DMS 273 (cell line): ENCODE measurements at regions not wholly inside any gene's neighbourhood (a gene's known extent, or its start where the extent isn't known, plus 50 kb on each side); places are given as distances from the start of the nearest gene placed in this dataset.

Source experiments
- DNase-seq: peaks from one replicate; lab custom pipeline; 2025; ENCODE audit not compliant: unreplicated experiment; lab: John Stamatoyannopoulos, UW

DNA sequence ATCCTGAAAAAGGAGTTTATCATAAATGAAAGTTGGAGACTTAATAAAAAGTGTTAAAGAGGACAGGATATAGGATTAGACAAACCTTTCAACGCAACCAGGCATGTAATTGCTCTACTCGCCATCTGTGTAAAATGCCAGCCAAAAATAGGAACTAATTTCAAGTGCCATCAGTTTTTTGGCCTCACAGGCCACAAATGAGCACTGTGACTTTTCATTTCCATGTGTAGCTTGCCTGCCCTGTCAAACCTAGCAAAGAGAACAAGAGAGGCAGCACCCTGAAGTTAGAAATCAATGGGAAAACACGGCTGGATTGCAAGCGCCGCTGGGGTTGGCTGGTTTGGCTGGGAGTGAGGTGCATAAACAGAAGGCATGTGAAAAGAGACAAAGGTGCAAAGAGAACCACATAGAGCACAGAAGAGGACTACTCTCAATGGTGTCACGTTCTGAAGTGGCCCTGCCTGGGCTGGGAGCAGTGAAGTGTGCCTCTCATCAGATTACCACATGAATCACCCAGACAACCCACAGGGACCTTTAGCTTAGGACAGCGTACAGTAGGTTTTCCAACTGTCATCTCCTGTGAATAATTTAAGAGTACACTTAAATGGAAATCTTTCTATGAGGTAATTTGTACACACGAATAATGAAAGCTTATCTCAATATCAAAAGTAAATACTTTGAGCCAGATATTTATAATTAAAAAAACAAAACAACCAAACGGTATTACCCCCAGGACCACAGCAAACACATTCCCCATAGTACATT lies 78.0 kb upstream of the NHSL1 start:
- peak; percentile 85 for DNase-seq

DNA sequence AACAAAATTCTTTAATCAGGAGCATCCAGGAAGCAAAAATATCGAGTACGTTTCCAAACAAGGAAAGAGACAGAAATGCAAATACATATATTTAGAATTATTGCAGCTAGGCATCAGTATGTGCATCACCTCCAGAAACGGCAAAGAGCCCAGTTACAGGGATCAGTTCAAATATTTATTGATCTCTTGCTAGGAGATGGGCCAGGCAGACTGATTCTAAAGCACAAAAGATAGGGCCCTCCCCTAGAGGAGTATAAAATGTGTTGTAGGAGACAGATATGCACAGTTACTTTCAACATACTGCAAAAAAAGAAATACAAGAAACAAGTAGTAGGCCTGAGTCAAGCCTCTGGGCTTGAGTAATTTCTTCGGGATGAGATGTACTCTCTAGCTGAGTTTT lies 80.7 kb upstream of the NHSL1 start:
- no peak for DNase-seq

DNA sequence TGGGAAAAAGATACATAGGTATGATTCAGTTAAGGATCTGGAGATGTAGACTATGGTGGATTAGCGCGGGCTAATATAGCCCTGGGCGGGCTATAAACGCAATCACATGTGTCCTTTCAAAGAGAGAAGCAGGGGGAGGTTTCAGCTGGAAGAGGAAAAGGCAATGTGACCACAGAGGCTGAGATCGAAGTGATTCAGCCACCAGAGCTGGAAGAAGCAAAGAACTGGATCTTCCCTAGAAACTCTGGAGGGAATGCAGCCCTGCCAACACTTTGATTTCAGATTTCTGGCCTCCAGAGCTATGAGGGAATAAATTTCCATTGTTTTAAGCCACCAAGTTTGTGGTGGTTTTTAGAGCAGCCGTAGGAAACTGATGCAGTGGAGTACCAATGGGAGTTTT lies 81.5 kb upstream of the NHSL1 start:
- DNase-seq: no peak

DNA sequence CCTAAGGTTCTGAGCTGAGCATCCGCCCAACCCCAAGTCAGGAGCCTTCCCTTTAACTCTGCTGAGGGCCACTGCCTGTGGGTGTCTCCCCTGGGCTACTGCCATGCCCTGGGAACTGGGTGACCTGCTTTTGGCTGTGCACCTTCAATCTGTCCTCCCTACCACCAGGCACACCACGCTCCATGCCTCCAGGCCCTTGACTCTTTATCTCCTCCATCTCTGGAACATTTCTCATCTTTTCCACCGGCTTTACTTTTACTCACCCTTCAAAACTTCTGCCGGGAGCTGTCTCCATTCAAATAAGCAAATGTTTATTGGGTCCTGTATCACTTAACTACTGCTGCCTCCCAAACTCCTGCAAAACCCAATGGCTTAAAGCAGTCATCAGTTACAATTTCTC lies 83.3 kb upstream of the NHSL1 start:
- no peak for DNase-seq

DNA sequence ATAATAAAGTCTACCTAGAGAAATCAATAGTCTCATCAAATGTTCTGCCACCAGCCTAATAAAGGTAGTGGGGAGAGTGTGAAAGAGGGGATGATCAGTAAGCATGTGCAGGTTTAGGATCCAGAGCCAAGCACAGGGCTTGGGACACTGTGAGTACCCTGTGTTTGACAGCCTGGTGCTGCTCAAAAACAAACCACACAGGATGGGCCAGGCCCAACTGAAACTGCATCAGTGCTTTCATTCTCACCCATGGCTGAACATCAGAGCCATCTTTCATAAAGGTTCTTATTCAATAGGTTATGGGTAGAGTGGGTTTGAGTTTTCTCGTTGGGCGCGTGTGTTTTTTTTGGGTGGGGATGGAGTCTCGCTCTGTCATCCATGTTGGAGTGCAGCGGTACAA lies 87.3 kb upstream of the NHSL1 start:
- no peak for DNase-seq

DNA sequence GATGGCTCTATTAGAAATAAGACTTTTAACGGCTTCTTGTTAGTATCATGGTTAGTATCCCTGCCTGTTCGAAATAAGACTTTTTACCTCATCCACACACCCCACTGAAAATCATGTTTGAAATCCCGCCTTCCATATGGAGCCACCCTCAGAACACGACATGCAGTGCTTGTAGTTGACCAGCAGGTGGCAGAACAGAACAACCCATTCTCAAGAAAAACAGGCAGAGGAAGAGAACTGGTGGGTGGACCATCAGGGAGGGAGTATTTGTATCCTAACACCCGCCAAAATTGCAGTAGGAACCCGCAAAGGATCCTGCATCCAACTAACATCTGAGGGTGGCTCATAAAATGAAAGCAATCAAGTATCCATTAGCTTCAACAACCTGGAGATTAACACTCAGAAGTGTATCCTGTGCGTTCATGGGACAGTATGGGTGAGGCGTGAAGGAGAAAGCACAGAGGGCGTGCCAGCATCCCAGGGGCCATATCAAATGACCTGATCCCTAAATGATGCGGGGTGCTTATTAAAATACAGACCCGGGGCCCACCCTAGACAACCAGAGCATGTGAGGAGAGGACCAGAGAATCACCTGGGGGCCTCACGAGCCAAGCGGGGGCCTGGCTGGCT lies 89.6 kb upstream of the NHSL1 start:
- DNase-seq: peak; percentile 89

DNA sequence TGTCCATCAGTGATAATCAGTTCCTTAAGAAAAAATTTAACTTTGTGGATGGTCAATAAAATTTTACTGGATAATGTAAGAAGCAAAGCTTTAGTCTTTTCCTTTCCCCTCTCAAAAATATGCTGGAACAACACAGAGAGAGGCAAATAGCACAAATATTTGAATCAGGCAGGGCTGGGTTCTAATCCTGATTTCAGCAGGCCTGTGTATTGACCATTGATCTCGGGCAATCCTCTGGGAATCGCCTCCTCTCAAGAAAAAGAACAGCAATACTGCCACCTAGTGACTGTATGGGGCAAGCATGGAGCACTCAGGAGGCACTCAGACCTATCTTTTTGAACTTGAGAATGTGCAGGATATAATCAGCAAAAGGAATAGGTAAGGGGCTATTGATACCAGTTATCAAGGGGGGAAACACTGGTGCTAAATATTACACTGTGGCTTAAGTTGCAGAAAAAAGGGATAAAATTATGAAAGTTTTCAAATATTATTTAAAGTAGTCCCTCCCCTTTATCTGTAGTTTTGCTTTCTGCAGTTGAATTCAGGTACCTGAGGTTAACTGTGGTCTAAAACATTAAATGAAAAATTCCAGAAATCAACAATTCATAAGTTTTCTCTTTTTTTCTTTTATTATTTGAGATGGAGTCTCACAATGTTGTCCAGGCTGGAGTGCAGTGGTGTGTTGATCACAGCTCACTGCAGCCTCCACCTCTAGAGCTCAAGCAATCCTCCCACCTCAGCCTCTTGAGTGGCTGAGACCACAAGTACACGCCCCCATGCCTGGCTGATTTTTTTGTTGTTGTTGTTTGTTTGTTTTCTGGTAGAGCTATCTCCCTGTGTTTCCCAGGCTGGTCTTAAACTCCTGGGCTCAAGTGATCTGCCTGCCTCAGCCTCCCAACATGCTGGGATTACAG lies 91.8 kb upstream of the NHSL1 start:
- peak; percentile 88 for DNase-seq

DNA sequence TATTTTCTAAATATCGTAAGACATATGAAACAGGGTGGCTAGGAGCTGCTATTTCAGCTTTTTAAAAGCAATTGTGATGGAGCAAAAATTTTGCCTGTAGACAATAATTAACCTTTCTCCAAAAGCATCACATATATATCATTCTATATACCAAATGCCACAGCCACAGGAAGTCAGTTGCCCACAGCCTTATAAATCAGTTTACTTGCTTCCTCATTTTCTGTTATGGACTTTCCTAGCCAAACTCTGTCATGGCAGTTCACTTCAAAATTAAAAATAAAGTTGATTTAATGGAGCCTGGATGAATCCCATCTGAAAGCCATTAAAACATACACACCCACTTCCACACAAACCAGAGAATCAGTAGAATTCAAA lies 93.4 kb upstream of the NHSL1 start:
- DNase-seq: no peak

DNA sequence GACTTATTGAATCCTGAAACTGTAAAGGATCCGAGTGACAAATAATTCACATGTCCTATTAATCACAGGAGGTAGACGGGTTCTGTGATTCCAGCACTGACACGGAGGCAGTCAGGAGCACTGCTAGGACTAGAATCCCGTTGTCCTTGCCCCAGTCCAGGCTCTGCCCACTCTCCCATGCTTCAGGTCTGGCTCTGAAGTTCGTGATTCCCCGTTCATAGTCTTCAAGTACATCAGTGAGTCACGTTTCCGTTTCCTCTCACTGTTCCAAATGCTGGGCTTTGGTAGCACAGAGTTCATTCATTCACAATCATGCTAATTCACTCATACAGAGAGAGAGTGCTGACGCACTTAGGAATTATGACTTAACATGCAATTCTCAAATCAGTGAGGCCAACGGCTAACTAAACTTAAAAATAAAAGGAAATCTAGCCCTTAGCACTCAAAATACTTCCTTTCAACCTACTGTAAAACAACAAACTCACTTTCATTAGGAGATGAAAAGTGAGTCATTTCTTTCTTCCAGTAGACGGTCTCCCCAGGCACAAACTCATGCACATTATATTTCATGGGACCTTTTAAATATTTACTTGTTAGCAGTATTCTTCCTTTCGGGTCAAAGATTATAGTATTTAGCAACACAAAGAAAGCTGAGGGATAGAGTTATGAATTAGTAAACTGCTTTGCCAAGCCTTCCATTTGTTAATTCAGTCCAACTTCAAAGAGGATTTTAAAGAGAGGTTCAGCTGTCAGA lies 94.0 kb upstream of the NHSL1 start:
- DNase-seq: no peak

DNA sequence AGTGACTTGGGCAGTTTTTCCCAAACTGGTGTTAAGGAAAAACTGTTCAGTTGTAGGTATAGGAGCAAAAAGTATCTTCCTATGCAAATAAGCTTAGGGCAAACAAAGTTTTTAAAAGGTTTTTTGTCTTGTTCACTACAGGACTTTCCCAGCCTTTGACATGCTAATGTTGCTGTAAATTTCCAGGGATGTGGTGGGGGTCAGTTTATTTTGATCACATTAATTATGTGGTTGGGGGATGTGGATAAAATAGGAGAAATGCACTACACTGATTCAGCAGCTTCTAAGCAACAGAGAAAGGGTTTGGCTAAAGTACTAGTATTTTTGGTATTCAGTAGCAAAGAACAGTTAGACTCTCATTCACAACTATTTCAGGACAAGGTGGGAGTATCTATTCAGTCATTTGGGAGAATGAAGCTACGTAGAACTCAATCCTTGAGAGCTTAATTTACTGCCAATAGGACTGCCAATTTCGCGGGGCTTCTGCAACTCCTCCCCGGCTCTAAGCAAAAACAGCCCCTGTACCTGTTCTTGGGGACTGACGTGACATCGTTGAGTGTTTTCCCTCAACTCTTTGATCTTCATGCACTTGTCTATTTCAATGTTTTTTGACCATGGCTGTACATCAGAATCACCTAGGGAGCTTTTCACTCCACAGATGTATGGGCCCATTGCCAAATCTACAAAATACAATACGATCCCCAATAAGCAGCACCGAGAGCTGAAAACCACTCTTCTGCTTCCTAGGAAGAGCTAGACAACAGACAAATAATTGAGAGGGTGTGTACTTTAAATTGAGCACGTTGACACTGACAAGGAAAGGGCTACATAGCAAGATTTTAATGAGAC lies 94.8 kb upstream of the NHSL1 start:
- peak; percentile 9 for DNase-seq

DNA sequence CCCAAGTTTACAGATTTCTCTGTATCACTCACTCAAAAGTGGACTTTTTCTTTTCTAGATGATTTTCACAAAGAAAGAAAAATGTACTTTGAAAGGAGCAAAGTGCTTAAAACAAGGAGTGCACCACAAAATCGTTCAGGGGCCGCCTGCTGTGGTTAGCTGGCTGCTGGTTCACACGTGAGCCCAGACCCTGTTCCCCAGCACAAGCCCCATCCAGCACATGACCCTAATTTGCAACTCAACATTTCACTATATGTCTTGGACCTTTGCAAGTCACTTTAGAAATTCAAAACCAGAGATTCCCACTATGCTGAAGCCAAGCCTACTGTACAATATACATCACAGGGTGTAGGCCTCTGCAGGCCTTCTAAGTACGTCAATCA lies 95.5 kb upstream of the NHSL1 start:
- no peak for DNase-seq

DNA sequence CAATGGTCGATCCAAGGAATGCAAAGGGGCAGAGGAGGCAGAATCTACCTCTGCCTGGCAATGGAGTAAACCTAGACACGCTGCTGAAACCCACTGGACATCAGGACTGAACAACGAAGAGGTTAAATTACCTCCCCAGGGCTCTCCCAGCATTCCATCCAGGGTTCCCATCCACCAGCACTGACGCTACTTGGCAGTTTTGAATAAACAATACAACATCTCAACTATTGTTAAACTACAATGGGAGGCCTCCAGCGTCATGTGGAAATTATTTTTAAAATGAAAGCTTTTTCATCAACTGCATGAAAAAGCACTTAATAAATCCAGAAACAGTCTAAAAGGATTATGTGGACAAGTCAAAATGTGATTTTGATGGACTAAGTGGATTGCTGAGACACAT lies 96.8 kb upstream of the NHSL1 start:
- no peak for DNase-seq

DNA sequence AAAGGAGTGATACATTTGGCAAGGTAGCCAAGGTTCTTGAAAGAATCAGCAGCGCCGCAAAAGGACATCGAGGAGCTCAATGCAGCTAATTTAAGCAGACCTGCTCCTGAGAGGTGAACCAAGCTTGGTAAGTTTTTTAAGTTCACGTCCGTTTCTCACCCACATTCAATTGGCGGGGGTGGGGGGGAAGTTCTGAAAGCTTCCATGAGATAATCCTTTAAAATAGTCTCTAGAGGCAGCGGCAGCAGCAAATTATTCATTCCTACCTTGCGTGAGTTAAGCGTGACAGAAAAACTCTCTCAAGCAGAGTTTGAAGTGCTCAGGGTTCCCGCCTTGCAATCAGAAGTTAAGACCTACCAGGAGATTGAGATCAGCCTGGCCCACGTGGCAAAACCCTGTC lies 97.3 kb upstream of the NHSL1 start:
- DNase-seq: no peak

DNA sequence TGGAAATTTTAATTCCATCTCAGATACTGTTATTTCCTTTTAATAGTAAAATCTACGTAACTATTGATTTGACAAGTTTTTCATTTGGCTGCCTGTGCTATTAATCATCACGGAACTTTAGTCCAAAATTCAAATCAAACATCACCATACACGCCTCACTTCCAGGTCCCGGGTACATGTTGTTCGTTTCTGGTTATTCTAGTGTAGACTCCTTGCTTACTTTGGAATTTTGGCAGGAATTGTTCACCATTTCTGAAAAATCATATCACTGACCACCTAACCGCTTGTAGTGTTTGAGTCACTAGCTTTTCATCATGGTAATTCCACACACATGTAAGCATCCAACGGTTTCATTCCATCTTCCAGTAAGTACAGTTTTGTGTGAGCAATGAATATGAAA lies 98.0 kb upstream of the NHSL1 start:
- DNase-seq: no peak

DNA sequence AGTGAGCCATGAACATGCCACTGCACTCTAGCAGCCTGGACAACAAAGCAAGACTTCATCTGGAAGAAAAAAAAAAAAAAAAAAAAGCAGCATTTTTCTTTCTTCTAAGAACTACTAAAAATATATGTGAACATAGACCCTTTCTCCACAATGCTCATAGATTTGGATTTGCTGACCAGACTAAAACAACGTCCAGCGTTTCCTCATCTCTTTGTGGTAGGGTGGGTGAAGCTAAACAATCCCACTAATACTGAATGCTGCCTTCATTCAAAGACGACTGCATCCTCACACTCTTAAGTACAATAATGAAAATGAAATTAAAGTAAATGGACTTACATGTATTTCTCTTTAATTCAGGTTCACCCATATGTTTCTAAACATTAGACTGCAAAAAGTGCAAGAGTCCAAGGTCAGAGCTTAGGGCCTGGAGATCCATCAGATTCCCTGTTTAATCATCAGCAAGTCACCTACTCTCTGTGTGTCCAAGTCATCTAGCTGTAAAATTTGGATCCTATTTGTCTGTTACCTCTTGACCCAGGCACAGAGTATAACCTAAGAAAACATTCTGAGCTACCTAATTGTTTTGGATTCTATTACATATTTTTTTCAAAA lies 99.4 kb upstream of the NHSL1 start:
- DNase-seq: no peak

DNA sequence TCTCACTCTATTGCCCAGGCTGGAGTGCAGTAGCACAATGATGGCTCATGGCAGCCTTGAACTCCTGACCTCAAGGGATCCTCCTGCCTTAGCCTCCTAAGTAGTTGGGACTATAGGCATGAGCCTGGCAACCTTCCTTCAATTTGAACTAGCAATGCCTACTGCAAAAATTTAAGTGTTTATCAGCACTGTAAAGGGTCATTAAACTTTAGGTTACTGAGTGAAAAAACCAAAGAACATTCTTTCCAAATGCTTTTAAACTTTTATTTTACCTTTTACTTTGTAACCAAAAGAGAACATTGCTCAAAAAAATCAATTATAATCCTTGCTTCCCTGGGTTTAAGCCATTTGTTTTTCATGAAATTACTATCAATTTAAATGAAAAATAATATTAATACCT lies 101.0 kb upstream of the NHSL1 start:
- DNase-seq: no peak

DNA sequence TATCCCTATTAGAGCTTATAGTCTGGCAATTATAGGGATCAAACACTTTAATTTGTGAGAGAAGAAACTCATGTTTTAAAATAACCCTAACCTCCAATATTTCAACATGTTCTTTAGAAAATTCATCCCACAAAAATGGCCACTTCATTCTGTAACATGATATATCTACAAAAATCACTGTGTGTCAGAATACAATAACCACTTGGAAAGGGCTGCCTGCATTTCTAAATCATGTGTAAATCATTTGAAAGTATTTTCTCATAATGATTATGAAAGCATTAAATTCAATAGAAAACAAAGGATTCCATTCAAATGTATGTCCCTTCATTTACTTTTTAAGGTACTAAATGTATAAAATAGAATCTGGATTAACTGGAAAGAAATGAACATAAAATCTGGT lies 101.4 kb upstream of the NHSL1 start:
- no peak for DNase-seq

DNA sequence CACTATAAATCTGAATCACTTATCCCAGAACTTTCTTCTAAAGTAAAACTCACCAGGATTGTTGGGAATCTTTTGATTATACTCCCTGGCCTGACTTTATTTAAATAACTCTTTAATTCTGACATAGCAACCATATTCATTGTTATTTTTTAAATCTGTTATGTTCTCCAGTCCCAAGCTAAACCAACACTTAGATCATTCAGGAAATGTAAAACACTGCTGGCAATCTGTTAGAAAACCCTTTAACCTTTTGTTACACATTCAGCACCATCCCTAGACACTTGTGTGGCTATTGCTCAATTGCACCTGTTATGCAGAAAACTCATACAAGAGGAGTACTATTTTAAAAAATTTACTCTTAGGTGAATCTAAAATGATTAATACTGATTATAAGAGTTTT lies 101.8 kb upstream of the NHSL1 start:
- DNase-seq: no peak

DNA sequence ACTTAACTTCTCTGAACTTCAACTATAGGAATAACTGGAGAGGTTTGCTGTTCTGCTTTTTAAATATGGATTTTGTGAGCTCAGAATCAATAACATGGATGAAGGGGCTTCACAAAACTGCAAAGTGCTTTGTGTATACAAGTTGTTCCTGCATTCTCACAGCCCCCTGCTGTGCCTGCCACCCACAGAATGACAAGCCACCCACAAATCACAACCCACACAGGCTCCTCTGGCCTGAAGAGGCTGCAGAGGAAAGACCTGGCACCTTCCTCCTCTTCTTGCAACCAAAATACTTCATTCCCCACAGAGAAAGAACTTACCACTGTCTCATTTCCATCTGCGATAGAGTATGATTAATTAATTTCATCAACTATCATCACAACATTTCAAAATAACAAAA lies 106.7 kb upstream of the NHSL1 start:
- DNase-seq: no peak
